H54 (cell line): ENCODE measurements at regions not wholly inside any gene's neighbourhood (a gene's known extent, or its start where the extent isn't known, plus 50 kb on each side); places are given as distances from the start of the nearest gene placed in this dataset.

Experiments used
- DNase-seq: peaks from one replicate; pipeline ENCODE4 v3.0.0; 2011; ENCODE audit warnings: low spot score, mixed read lengths; ENCODE audit not compliant: insufficient read length
- FAIRE-seq: peaks from 3 replicates; lab custom pipeline; 2011; peaks lifted over from hg19 to GRCh38; lab: Jason Lieb, UNC
- POLR2A ChIP-seq: IDR thresholded peaks from 2 replicates; pipeline ENCODE4 v1.6.1; 2011; ENCODE audit warnings: low read depth, mild to moderate bottlenecking, low read length

GRCh38 chr10:130378556-130379400, 242.6 kb downstream of the GLRX3 start:
- FAIRE-seq (no peak), DNase-seq (no peak)
- no peak for TF ChIP-seq POLR2A

GRCh38 chr10:130380056-130380455, 243.9 kb downstream of the GLRX3 start:
- no peak for TF ChIP-seq POLR2A
- FAIRE-seq (no peak), DNase-seq (no peak)

GRCh38 chr10:130382031-130382430, 245.8 kb downstream of the GLRX3 start:
- no peak for TF ChIP-seq POLR2A
- FAIRE-seq, result no peak
- no peak for DNase-seq

GRCh38 chr10:130387936-130388580, 251.9 kb downstream of the GLRX3 start:
- TF ChIP-seq POLR2A, result no peak
- FAIRE-seq (no peak), DNase-seq (no peak)

- DNase-seq (no peak), FAIRE-seq (no peak)
- no peak for TF ChIP-seq POLR2A
Measured at GRCh38 chr10:130388746-130389145, 252.6 kb downstream of the GLRX3 start.

GRCh38 chr10:130389906-130390305, 253.7 kb downstream of the GLRX3 start:
- no peak for TF ChIP-seq POLR2A
- FAIRE-seq (no peak), DNase-seq (no peak)

- FAIRE-seq (no peak), DNase-seq (no peak)
- TF ChIP-seq POLR2A, result no peak
Measured at GRCh38 chr10:130392031-130392430, 255.8 kb downstream of the GLRX3 start.

- no peak for FAIRE-seq
- no peak for DNase-seq
- TF ChIP-seq POLR2A, result no peak
Measured at GRCh38 chr10:130393342-130393741, 257.2 kb downstream of the GLRX3 start.

GRCh38 chr10:130394832-130395231, 258.6 kb downstream of the GLRX3 start:
- FAIRE-seq (no peak), DNase-seq (no peak)
- TF ChIP-seq POLR2A, result no peak

GRCh38 chr10:130395248-130395936, 259.2 kb downstream of the GLRX3 start:
- FAIRE-seq, result no peak
- TF ChIP-seq POLR2A, result no peak

GRCh38 chr10:130396044-130396443, 259.9 kb downstream of the GLRX3 start:
- FAIRE-seq (no peak), DNase-seq (no peak)
- TF ChIP-seq POLR2A, result no peak

More at GRCh38 chr10:130395248-130395936, 259.2 kb downstream of the GLRX3 start:
- no peak for DNase-seq

- DNase-seq (no peak), FAIRE-seq (no peak)
- TF ChIP-seq POLR2A, result no peak
Measured at GRCh38 chr10:130398090-130398994, 262.2 kb downstream of the GLRX3 start.

- TF ChIP-seq POLR2A, result no peak
- FAIRE-seq, result no peak
- no peak for DNase-seq
Measured at GRCh38 chr10:130399425-130399950, 263.3 kb downstream of the GLRX3 start.

- no peak for DNase-seq
- no peak for FAIRE-seq
- TF ChIP-seq POLR2A, result no peak
Measured at GRCh38 chr10:130400890-130401289, 264.7 kb downstream of the GLRX3 start.
